A549 (cell line): ENCODE measurements at regions not wholly inside any gene's neighbourhood (a gene's known extent, or its start where the extent isn't known, plus 50 kb on each side); places are given as distances from the start of the nearest gene placed in this dataset.
"Not testable (repeated sequence)": the region's sequence is repeated elsewhere in the genome, so short reads cannot be mapped to it uniquely, and the experiment has no call there.

Experiments
- ATAC-seq, 2 experiments: fragments of 200-7000 bp in 1 of 2; fragments of >200 bp in 1 of 2; cut with Nextera tagmentation in 1 of 2; cut with Tn5 transposase in 1 of 2; 3 replicates each; pipeline versions ENCODE4 v1.8.0 to v1.9.1; 2018 to 2020; ENCODE audit warnings: mild to moderate bottlenecking in 1 of 2, moderate library complexity in 1 of 2
- CTCF ChIA-PET: fragments of 300-600 bp; sonication (Branson Sonifier 250); formaldehyde crosslinking; extraction: SDS; loops from one replicate; lab custom pipeline; 2021; ENCODE audit warnings: antibody characterized with exemption, inconsistent platforms; lab: Yijun Ruan, JAX
- POLR2A ChIA-PET: fragments of 350-600 bp; formaldehyde crosslinking; extraction: SDS; loops from one replicate; lab custom pipeline; 2021; ENCODE audit warnings: antibody characterized with exemption, inconsistent platforms; lab: Yijun Ruan, JAX
- DNase-seq, 2 experiments: peaks; one replicate each; pipeline versions ENCODE4 v3.0.0 to v3.0.0-alpha.2; 2011 to 2016; ENCODE audit warnings: low read depth in 1 of 2, low spot score in 1 of 2
- FAIRE-seq: peaks from 2 replicates; lab custom pipeline; 2011; peaks lifted over from hg19 to GRCh38; lab: Jason Lieb, UNC
- H3K27ac ChIP-seq, 2 experiments: fragments of >200 bp; sonication (Bioruptor Twin); formaldehyde crosslinking; 3 replicates each; pipeline ENCODE4 v1.5.1; 2016 to 2017
- H3K4me1 ChIP-seq: fragments of >200 bp; sonication (Bioruptor Twin); formaldehyde crosslinking; 3 replicates; pipeline ENCODE4 v1.6.1; 2016
- H3K4me2 ChIP-seq: fragments of >200 bp; sonication (Bioruptor Twin); formaldehyde crosslinking; 3 replicates; pipeline ENCODE4 v1.6.1; 2016
- H3K4me3 ChIP-seq: fragments of >200 bp; sonication (Bioruptor Twin); formaldehyde crosslinking; 3 replicates; pipeline ENCODE4 v1.5.1; 2016
- H3K9me3 ChIP-seq: fragments of >200 bp; sonication (Bioruptor Twin); formaldehyde crosslinking; 3 replicates; pipeline ENCODE4 v1.6.1; 2016
- BHLHE40 ChIP-seq: IDR thresholded peaks from 2 replicates; pipeline ENCODE4 v1.6.1; 2012; ENCODE audit warnings: low read depth, low read length, inconsistent platforms
- CEBPB ChIP-seq, 2 experiments: fragments of >200 bp in 1 of 2; sonication (Bioruptor Twin) in 1 of 2; formaldehyde crosslinking in 1 of 2; IDR thresholded peaks; 2 replicates each; pipeline ENCODE4 v1.6.1; 2012 to 2016
- CHD2 ChIP-seq: fragments of 150-350 bp; IDR thresholded peaks from 2 replicates; pipeline ENCODE4 v1.6.1; 2014; ENCODE audit warnings: low read length; ENCODE audit not compliant: partially characterized antibody
- CHD4 ChIP-seq: fragments of 200-600 bp; sonication (generic); IDR thresholded peaks from 2 replicates; pipeline ENCODE4 v1.6.1; 2016; ENCODE audit warnings: antibody characterized with exemption, mild to moderate bottlenecking, borderline replicate concordance
- FOXS1 ChIP-seq: fragments of 250-450 bp; sonication (Bioruptor Pico); IDR thresholded peaks from 2 replicates; pipeline ENCODE4 v1.5.0; 2020; ENCODE audit warnings: mild to moderate bottlenecking, moderate library complexity
- GATA3 ChIP-seq: IDR thresholded peaks from 2 replicates; pipeline ENCODE4 v1.6.1; 2012; ENCODE audit warnings: borderline replicate concordance
- HDAC2 ChIP-seq: fragments of 200-600 bp; sonication (generic); IDR thresholded peaks from 2 replicates; pipeline ENCODE4 v1.6.1; 2016
- HMGXB4 ChIP-seq: fragments of 250-450 bp; sonication (Bioruptor Pico); IDR thresholded peaks from 2 replicates; pipeline ENCODE4 v1.5.0; 2021; ENCODE audit warnings: mild to moderate bottlenecking, moderate library complexity, borderline replicate concordance
- HOXA7 ChIP-seq: fragments of 250-450 bp; sonication (Bioruptor Pico); IDR thresholded peaks from 2 replicates; pipeline ENCODE4 v1.5.0; 2020; ENCODE audit warnings: mild to moderate bottlenecking, moderate library complexity
- HOXB5 ChIP-seq: fragments of 250-450 bp; sonication (Bioruptor Pico); IDR thresholded peaks from 2 replicates; pipeline ENCODE4 v1.5.0; 2020; ENCODE audit warnings: mild to moderate bottlenecking, moderate library complexity
- KDM1A ChIP-seq: fragments of 200-600 bp; sonication (generic); IDR thresholded peaks from 2 replicates; pipeline ENCODE4 v1.6.1; 2016; ENCODE audit warnings: low read depth, mild to moderate bottlenecking
- KDM5A ChIP-seq: fragments of 200-600 bp; sonication (generic); IDR thresholded peaks from 2 replicates; pipeline ENCODE4 v1.6.1; 2016; ENCODE audit warnings: antibody characterized with exemption, mild to moderate bottlenecking
- NPAS2 ChIP-seq: fragments of 250-450 bp; sonication (Bioruptor Pico); IDR thresholded peaks from 2 replicates; pipeline ENCODE4 v1.8.0; 2022; ENCODE audit warnings: mild to moderate bottlenecking, moderate library complexity, borderline replicate concordance
- NR3C1 ChIP-seq: fragments of >200 bp; sonication (Bioruptor Twin); formaldehyde crosslinking; IDR thresholded peaks from 3 replicates; pipeline ENCODE4 v1.6.1; 2017
- PBX3 ChIP-seq: IDR thresholded peaks from 2 replicates; pipeline ENCODE4 v1.6.1; 2012
- RARB ChIP-seq: fragments of 250-450 bp; sonication (Bioruptor Pico); IDR thresholded peaks from 2 replicates; pipeline ENCODE4 v1.8.0; 2021; ENCODE audit warnings: mild to moderate bottlenecking, moderate library complexity
- SMC3 ChIP-seq: fragments of >200 bp; sonication (Bioruptor Twin); formaldehyde crosslinking; IDR thresholded peaks from 3 replicates; pipeline ENCODE4 v1.6.1; 2018; ENCODE audit warnings: inconsistent platforms
- USF2 ChIP-seq: fragments of 450-650 bp; IDR thresholded peaks from 2 replicates; pipeline ENCODE4 v1.6.1; 2014; ENCODE audit warnings: antibody characterized with exemption
- ZC3H11A ChIP-seq: fragments of 450-650 bp; IDR thresholded peaks from 2 replicates; pipeline ENCODE4 v1.6.1; 2014; ENCODE audit warnings: antibody characterized with exemption, mild to moderate bottlenecking
- ZFP36 ChIP-seq: fragments of 450-650 bp; IDR thresholded peaks from 2 replicates; pipeline ENCODE4 v1.6.1; 2014; ENCODE audit warnings: borderline replicate concordance; ENCODE audit not compliant: partially characterized antibody
- ZNF302 ChIP-seq: fragments of 250-450 bp; sonication (Bioruptor Pico); IDR thresholded peaks from 2 replicates; pipeline ENCODE4 v1.9.0; 2021; ENCODE audit warnings: inconsistent platforms, mild to moderate bottlenecking, moderate library complexity
- WGBS: methylation state at CpG from one replicate; pipeline ENCODE4 v1.1.6; 2017; ENCODE audit errors: missing lambda C conversion rate; 5-methylcytosine and 5-hydroxymethylcytosine counted together

GRCh38 chr21:20292280-20292679, 705.9 kb upstream of the NCAM2 start:
- no peak for DNase-seq
- Histone ChIP-seq H3K9me3 (no peaks in the 10 kb centered on the region), H3K4me1 (no peaks in the 10 kb centered on the region)
- ATAC-seq: no peak
- POLR2A ChIA-PET: no interaction called here
- TF ChIP-seq KDM1A: no peak
- TF ChIP-seq HMGXB4 (CRISPR knock-in tag): no peak
- TF ChIP-seq BHLHE40: no peak
- TF ChIP-seq HOXA7 (CRISPR knock-in tag): no peak
- no peak for TF ChIP-seq KDM5A
- no peak for TF ChIP-seq GATA3
- TF ChIP-seq NPAS2: no peak
- TF ChIP-seq FOXS1 (CRISPR knock-in tag): no peak
- no peak for TF ChIP-seq CHD2
- no peak for TF ChIP-seq ZNF302 (CRISPR knock-in tag)
- no peak for TF ChIP-seq RARB
- TF ChIP-seq HOXB5: no peak
- TF ChIP-seq, all 56 proteins: peak for 0
- Histone ChIP-seq H3K4me2 (no peak overlapping the region), H3K4me3 (no peak overlapping the region), H3K27ac (no peak overlapping the region)
- 3% methylated on average over 2 of the region's 2 CpGs for WGBS
- CTCF ChIA-PET: no interaction called here
- no peak for FAIRE-seq

- H3K4me2 ChIP-seq, H3K4me1 ChIP-seq, ATAC-seq, DNase-seq, H3K4me3 ChIP-seq, POLR2A ChIA-PET, H3K27ac ChIP-seq, H3K9me3 ChIP-seq, FAIRE-seq, CTCF ChIA-PET: not testable (repeated sequence)
- WGBS: 3% methylated on average over 5 of the region's 5 CpGs
Measured at GRCh38 chr21:20292854-20293253, 705.4 kb upstream of the NCAM2 start.

- no peak for DNase-seq
- CTCF ChIA-PET: no interaction called here
- no peak for TF ChIP-seq SMC3
- no peak for TF ChIP-seq ZFP36
- TF ChIP-seq ZC3H11A: no peak
- TF ChIP-seq KDM1A: no peak
- TF ChIP-seq CHD4: no peak
- no peak for TF ChIP-seq NR3C1
- no peak for TF ChIP-seq PBX3
- TF ChIP-seq KDM5A: no peak
- 0% methylated on average over 1 of the region's 1 CpG for WGBS
- Histone ChIP-seq H3K27ac (no peak overlapping the region), H3K9me3 (no peaks in the 10 kb centered on the region), H3K4me1 (no peaks in the 10 kb centered on the region), H3K4me3 (no peak overlapping the region), H3K4me2 (no peak overlapping the region)
- POLR2A ChIA-PET: no interaction called here
- no peak for FAIRE-seq
- ATAC-seq: no peak
Measured at GRCh38 chr21:20301395-20301794, 696.8 kb upstream of the NCAM2 start.

- WGBS: 24% methylated on average over 6 of the region's 6 CpGs
- H3K4me2 ChIP-seq: no peak overlapping the region
- no peak for FAIRE-seq
- no peaks in the 10 kb centered on the region for H3K9me3 ChIP-seq
- H3K4me1 ChIP-seq: no peaks in the 10 kb centered on the region
- TF ChIP-seq USF2: no peak
- TF ChIP-seq HDAC2: no peak
- no peak for TF ChIP-seq CEBPB (IDR thresholded peaks at IDR 0.05)
- TF ChIP-seq, all 56 proteins: peak for 0
- no peak overlapping the region for H3K27ac ChIP-seq
- H3K4me3 ChIP-seq: no peak overlapping the region
- DNase-seq: no peak
- ChIA-PET POLR2A (no interaction called here), CTCF (no interaction called here)
- no peak for ATAC-seq
Measured at GRCh38 chr21:20302084-20302483, 696.1 kb upstream of the NCAM2 start.
